ENCODE measurements at regions not wholly inside any gene's neighbourhood (a gene's known extent, or its start where the extent isn't known, plus 50 kb on each side); places are given as distances from the start of the nearest gene placed in this dataset.
A peak's percentile ranks its signal among the peaks of the same experiment; 100 is the strongest.
"Not testable (repeated sequence)": the region's sequence is repeated elsewhere in the genome, so short reads cannot be mapped to it uniquely, and the experiment has no call there.

- DNase-seq (ENCODE audit: unreplicated experiment) = peak; percentile 30
- BruUV-seq (replicated peaks) = not testable (repeated sequence)
- CTCF ChIA-PET = interaction anchor here (1.0 kb wide), 1 partner anchor 204 kb away, joined by 3 read pairs; no protein-coding TSS in a partner anchor
Observed at GRCh38 chr6:58003417-58004167, 686.2 kb downstream of the PRIM2 start.

GRCh38 chr6:58007334-58008000 is 690.0 kb downstream of the PRIM2 start:
- H3K27me3 Mint-ChIP-seq (ENCODE audit: insufficient read depth, unreplicated experiment); H3K27ac Mint-ChIP-seq (ENCODE audit: low read depth, unreplicated experiment); intact Hi-C loops (cut with micrococcal nuclease); BruUV-seq (replicated peaks); H3K36me3 Mint-ChIP-seq (ENCODE audit: insufficient read depth, unreplicated experiment); DNase-seq (ENCODE audit: unreplicated experiment); H3K4me3 Mint-ChIP-seq (ENCODE audit: unreplicated experiment); CTCF ChIA-PET; H3K9me3 Mint-ChIP-seq (ENCODE audit: unreplicated experiment); H3K4me1 Mint-ChIP-seq (ENCODE audit: insufficient read depth, unreplicated experiment); POLR2A ChIA-PET: not testable (repeated sequence)

More at GRCh38 chr6:58003417-58004167, 686.2 kb downstream of the PRIM2 start:
- H3K27me3 Mint-ChIP-seq (ENCODE audit: insufficient read depth, unreplicated experiment); POLR2A ChIA-PET; H3K4me1 Mint-ChIP-seq (ENCODE audit: insufficient read depth, unreplicated experiment); H3K9me3 Mint-ChIP-seq (ENCODE audit: unreplicated experiment); intact Hi-C loops (cut with micrococcal nuclease); H3K4me3 Mint-ChIP-seq (ENCODE audit: unreplicated experiment); H3K36me3 Mint-ChIP-seq (ENCODE audit: insufficient read depth, unreplicated experiment); H3K27ac Mint-ChIP-seq (ENCODE audit: low read depth, unreplicated experiment): not testable (repeated sequence)
- peak; percentile 39 for TF ChIP-seq CTCF (IDR thresholded peaks at IDR 0.05; ENCODE audit: unreplicated experiment)

- CTCF ChIA-PET; H3K27me3 Mint-ChIP-seq (ENCODE audit: insufficient read depth, unreplicated experiment); intact Hi-C loops (cut with micrococcal nuclease); H3K9me3 Mint-ChIP-seq (ENCODE audit: unreplicated experiment); H3K36me3 Mint-ChIP-seq (ENCODE audit: insufficient read depth, unreplicated experiment); POLR2A ChIA-PET; H3K4me1 Mint-ChIP-seq (ENCODE audit: insufficient read depth, unreplicated experiment); DNase-seq (ENCODE audit: unreplicated experiment); H3K27ac Mint-ChIP-seq (ENCODE audit: low read depth, unreplicated experiment); BruUV-seq (replicated peaks); H3K4me3 Mint-ChIP-seq (ENCODE audit: unreplicated experiment): not testable (repeated sequence)
Observed at GRCh38 chr6:58008001-58008335, 690.5 kb downstream of the PRIM2 start.

GRCh38 chr6:58011954-58012600 is 694.6 kb downstream of the PRIM2 start:
- H3K27me3 Mint-ChIP-seq (ENCODE audit: insufficient read depth, unreplicated experiment); BruUV-seq (replicated peaks); intact Hi-C loops (cut with micrococcal nuclease); DNase-seq (ENCODE audit: unreplicated experiment); H3K27ac Mint-ChIP-seq (ENCODE audit: low read depth, unreplicated experiment); H3K36me3 Mint-ChIP-seq (ENCODE audit: insufficient read depth, unreplicated experiment); H3K9me3 Mint-ChIP-seq (ENCODE audit: unreplicated experiment); H3K4me3 Mint-ChIP-seq (ENCODE audit: unreplicated experiment); CTCF ChIA-PET; POLR2A ChIA-PET; H3K4me1 Mint-ChIP-seq (ENCODE audit: insufficient read depth, unreplicated experiment): not testable (repeated sequence)

- DNase-seq (ENCODE audit: unreplicated experiment); H3K27me3 Mint-ChIP-seq (ENCODE audit: insufficient read depth, unreplicated experiment); BruUV-seq (replicated peaks); CTCF ChIA-PET; intact Hi-C loops (cut with micrococcal nuclease); H3K9me3 Mint-ChIP-seq (ENCODE audit: unreplicated experiment); H3K4me1 Mint-ChIP-seq (ENCODE audit: insufficient read depth, unreplicated experiment); H3K36me3 Mint-ChIP-seq (ENCODE audit: insufficient read depth, unreplicated experiment); H3K27ac Mint-ChIP-seq (ENCODE audit: low read depth, unreplicated experiment); H3K4me3 Mint-ChIP-seq (ENCODE audit: unreplicated experiment); POLR2A ChIA-PET: not testable (repeated sequence)
Observed at GRCh38 chr6:58016614-58017013, 699.2 kb downstream of the PRIM2 start.

- BruUV-seq (replicated peaks); POLR2A ChIA-PET; H3K4me3 Mint-ChIP-seq (ENCODE audit: unreplicated experiment); H3K27ac Mint-ChIP-seq (ENCODE audit: low read depth, unreplicated experiment); H3K9me3 Mint-ChIP-seq (ENCODE audit: unreplicated experiment); DNase-seq (ENCODE audit: unreplicated experiment); CTCF ChIA-PET; H3K36me3 Mint-ChIP-seq (ENCODE audit: insufficient read depth, unreplicated experiment); H3K27me3 Mint-ChIP-seq (ENCODE audit: insufficient read depth, unreplicated experiment); H3K4me1 Mint-ChIP-seq (ENCODE audit: insufficient read depth, unreplicated experiment); intact Hi-C loops (cut with micrococcal nuclease): not testable (repeated sequence)
Observed at GRCh38 chr6:58028188-58028587, 710.8 kb downstream of the PRIM2 start.

GRCh38 chr6:58038213-58038612 is 720.8 kb downstream of the PRIM2 start:
- H3K4me3 Mint-ChIP-seq (ENCODE audit: unreplicated experiment); H3K27me3 Mint-ChIP-seq (ENCODE audit: insufficient read depth, unreplicated experiment); H3K36me3 Mint-ChIP-seq (ENCODE audit: insufficient read depth, unreplicated experiment); BruUV-seq (replicated peaks); H3K27ac Mint-ChIP-seq (ENCODE audit: low read depth, unreplicated experiment); H3K4me1 Mint-ChIP-seq (ENCODE audit: insufficient read depth, unreplicated experiment); intact Hi-C loops (cut with micrococcal nuclease); POLR2A ChIA-PET; H3K9me3 Mint-ChIP-seq (ENCODE audit: unreplicated experiment); DNase-seq (ENCODE audit: unreplicated experiment); CTCF ChIA-PET: not testable (repeated sequence)

- CTCF ChIA-PET; H3K27me3 Mint-ChIP-seq (ENCODE audit: insufficient read depth, unreplicated experiment); H3K27ac Mint-ChIP-seq (ENCODE audit: low read depth, unreplicated experiment); H3K36me3 Mint-ChIP-seq (ENCODE audit: insufficient read depth, unreplicated experiment); POLR2A ChIA-PET; H3K4me3 Mint-ChIP-seq (ENCODE audit: unreplicated experiment); DNase-seq (ENCODE audit: unreplicated experiment); intact Hi-C loops (cut with micrococcal nuclease); H3K4me1 Mint-ChIP-seq (ENCODE audit: insufficient read depth, unreplicated experiment); BruUV-seq (replicated peaks); H3K9me3 Mint-ChIP-seq (ENCODE audit: unreplicated experiment): not testable (repeated sequence)
Observed at GRCh38 chr6:58046584-58046983, 729.2 kb downstream of the PRIM2 start.
